ENCODE measurements at regions not wholly inside any gene's neighbourhood (a gene's known extent, or its start where the extent isn't known, plus 50 kb on each side); places are given as distances from the start of the nearest gene placed in this dataset.

- TF ChIP-seq CTCF (conservative IDR thresholded peaks at IDR 0.05), result no peak
- no peak for TF ChIP-seq EZH2 (IDR thresholded peaks at IDR 0.05; ENCODE audit: low read depth)
Measured at GRCh38 chr2:72003796-72004195, 143.9 kb downstream of the CYP26B1 start.

All from PC-9 (cell line).